ENCODE measurements at regions not wholly inside any gene's neighbourhood (a gene's known extent, or its start where the extent isn't known, plus 50 kb on each side); places are given as distances from the start of the nearest gene placed in this dataset.

DNA sequence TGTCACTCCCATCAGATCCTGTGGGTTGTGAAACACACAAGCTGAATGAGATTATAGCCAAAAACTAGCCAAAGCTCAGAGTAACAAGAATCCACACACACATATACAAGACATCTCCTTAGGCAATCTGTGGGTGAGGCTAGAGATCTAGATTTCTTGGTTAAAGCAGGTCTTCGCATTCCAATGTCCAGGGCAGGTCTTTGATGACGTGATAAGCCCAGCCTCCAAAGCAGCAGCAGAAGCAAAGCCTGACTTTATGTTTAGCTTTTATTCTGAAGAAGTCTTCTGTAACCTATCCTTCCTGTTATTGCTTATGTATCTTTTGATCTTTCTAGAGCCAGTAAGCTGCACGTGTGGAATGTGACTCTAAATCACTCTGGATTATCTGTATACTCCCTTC is 199.1 kb upstream of the SLC30A5 start:
- no peak for DNase-seq
- TF ChIP-seq GATA1 (IDR thresholded peaks at IDR 0.05; ENCODE audit: low read depth, low read length) (no peak), POLR2A (IDR thresholded peaks at IDR 0.05; ENCODE audit: low read length) (no peak)

DNA sequence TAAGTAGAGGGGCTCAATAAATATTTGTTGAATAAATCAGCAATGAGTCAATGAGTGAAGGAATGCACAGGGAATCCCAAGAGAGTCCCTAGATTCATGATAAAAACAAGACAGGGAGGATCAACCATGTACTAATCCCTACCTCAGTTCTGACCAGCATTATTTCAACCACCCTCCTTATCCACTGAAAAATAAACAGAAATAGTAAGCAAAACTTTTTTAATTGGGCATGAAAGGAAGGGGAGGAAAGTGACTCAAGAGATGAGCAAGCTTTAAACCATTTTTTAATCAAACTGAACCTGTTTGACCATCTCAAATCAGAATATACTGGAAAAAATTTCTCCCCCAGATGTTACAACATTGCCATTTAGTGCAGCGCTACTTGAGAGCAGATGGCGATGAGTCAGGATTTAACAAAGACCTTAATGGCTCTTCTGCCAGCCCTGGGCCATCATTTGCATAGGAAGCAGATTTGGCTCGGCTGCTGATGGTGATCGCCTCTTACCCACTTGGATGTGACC is 194.8 kb upstream of the SLC30A5 start:
- no peak for DNase-seq
- TF ChIP-seq POLR2A (IDR thresholded peaks at IDR 0.05; ENCODE audit: low read length), result no peak
- TF ChIP-seq GATA1 (IDR thresholded peaks at IDR 0.05; ENCODE audit: low read depth, low read length), result no peak

DNA sequence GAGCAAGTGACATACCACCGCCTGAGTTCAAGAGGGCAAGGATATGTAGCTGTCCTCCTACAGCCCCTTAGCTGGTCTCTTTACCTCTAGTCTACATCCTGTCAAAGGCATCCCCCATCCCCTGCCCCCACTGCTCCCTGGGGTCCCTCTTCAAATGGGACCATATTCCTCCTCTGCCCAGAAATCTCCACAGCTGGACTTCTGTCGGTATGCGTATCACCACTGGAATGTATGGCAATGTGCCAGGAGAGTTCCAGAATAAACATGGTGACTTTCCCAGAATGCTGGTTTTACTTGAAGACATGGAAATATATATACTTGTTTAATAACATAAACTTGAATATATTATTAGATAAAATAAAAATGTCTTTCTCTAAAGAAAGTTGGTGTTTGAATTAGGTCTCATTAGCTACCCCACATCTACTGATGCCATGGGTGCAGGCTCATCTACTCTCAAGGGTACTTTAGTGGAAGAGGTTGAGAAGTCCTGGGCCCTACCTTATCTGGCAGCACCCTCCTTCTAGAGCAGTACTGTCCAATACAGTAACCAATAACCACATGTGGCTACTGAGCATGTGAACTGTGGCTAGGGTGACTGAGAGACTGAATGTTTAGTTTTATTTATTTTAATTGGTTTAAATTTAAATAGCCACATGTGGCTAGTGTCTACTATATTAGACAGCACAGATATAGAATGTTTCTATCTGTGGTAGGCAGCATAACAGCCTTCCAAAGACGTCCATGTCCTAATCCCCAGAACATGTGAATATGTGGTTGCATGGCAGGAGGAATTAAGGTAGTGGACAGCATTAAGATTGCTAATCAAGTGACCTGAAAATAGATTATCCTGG is 181.7 kb upstream of the SLC30A5 start:
- TF ChIP-seq GATA1 (IDR thresholded peaks at IDR 0.05; ENCODE audit: low read depth, low read length) (no peak), POLR2A (IDR thresholded peaks at IDR 0.05; ENCODE audit: low read length) (no peak)
- DNase-seq, result no peak

DNA sequence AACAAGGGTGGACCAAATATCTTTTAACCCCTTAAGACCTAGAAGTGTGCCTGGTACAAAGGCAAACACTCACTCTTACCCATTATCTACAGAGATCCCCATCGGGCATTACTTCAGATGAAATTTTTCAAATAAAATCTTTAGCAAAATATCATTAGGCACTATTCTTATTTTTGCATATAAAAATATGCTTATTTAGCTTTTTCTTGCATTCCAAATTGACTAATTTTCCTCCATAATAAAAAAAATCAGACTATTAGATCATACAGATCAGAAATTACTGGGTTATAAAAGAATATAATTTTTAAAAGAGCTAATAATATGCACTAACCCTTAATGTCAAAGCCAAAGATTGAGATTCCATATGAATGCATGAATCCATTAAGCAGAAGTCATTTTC is 178.7 kb upstream of the SLC30A5 start:
- no peak for TF ChIP-seq POLR2A (IDR thresholded peaks at IDR 0.05; ENCODE audit: low read length)
- TF ChIP-seq GATA1 (IDR thresholded peaks at IDR 0.05; ENCODE audit: low read depth, low read length), result no peak

DNA sequence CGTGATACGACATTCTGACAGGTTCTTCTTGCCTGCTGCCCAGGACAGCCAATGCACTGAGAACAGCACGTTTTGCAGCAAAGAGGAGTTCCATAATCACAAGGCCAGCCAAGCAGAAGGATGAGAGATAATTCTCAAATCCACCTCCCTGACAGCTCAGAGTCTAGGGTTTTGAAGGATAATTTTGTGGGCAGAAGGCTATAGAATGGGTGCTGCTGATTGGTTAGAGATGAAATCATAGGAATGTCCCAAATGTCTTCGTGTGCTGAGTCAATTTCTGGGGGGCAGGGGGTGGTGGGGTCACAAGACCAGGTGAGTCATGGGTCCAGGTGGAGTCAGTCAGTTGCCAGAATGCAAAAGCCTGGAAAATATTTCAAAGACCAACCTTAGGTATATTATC is 175.5 kb upstream of the SLC30A5 start:
- DNase-seq, result no peak
- TF ChIP-seq POLR2A (IDR thresholded peaks at IDR 0.05; ENCODE audit: low read length) (no peak), GATA1 (IDR thresholded peaks at IDR 0.05; ENCODE audit: low read depth, low read length) (no peak)

More for the DNA sequence above, 178.7 kb upstream of the SLC30A5 start:
- DNase-seq, result no peak

DNA sequence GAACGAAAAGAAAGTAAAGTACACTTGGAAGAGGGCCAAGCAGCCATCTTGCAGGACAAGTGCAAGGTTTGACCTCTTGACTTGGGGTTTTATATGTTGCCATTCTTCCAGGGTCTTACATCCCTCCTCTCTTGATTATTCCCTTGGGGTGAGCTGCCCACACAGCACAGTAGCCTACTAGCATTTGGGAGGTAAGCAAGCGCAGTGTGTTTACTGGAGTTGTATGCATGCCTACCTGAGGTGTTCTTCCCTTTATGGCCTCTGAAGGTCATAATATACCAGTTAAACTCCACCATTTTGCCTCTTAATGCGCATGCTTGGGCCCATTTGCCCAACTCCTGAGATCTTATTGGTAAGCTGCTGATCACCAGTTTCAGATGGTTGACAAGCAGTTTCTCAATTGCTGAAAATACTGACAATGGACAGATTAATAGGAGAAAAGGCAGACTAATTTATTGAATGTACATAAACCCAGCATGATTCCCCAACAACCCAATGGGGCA is 173.8 kb upstream of the SLC30A5 start:
- no peak for TF ChIP-seq POLR2A (IDR thresholded peaks at IDR 0.05; ENCODE audit: low read length)
- TF ChIP-seq GATA1 (IDR thresholded peaks at IDR 0.05; ENCODE audit: low read depth, low read length), result no peak
- no peak for DNase-seq

DNA sequence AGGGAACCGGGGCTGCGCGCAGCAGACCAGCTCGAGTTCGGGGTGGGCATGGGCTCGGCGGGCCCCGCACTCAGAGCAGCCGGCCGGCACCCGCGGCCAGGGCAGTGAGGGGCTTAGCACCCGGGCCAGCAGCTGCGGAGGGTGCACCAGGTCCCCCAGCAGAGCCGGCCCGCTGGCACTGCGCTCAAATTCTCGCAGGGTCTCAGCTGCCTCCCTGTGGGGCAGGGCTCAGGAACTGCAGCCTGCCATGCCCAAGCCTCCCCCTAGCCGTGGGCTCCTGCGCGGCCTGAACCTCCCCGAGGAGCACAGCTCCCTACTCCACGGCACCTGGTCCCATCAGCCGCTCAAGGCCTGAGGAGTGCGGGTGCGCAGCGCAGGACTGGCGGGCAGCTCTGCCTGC is 172.9 kb upstream of the SLC30A5 start:
- no peak for TF ChIP-seq GATA1 (IDR thresholded peaks at IDR 0.05; ENCODE audit: low read depth, low read length)
- TF ChIP-seq POLR2A (IDR thresholded peaks at IDR 0.05; ENCODE audit: low read length), result no peak
- DNase-seq, result no peak

DNA sequence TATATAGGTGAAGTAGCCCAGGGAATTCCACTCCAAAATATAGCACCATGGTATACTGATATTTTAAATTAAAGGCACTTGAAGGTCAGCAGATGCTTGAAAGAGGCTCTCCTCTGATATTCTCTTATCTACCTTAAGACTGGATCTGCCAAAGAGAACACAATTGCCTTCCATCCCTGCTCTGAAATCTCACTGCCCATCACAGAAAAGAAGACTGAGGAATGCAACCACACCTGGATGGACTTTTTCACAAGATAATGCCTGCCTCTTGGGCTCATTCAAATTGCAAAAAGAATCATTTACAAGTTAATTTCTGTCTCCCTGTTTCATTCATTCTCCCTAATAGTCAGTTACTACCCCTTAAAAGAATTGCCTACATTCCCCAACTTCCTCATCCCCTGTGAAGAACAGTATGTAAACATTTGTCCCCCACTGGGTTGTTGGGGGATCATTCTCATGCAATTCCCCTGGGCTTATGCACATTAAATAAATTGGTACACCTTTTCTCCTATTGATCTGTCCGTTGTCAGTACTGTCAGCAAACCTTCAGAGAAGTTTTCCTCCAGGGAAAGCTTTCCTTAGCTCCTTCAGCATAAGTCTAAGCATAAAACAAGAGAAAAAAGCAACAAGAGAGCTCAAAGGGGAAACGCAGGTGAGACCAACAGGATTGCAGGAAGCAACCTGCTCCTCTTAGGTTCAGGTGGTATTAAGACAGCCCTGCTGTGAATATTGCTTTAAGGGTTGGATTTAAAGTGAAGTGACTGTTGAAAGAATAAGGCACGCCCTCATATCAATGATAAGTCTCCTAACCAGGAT is 171.4 kb upstream of the SLC30A5 start:
- TF ChIP-seq GATA1 (IDR thresholded peaks at IDR 0.05; ENCODE audit: low read depth, low read length), result no peak
- no peak for TF ChIP-seq POLR2A (IDR thresholded peaks at IDR 0.05; ENCODE audit: low read length)
- DNase-seq, result no peak

DNA sequence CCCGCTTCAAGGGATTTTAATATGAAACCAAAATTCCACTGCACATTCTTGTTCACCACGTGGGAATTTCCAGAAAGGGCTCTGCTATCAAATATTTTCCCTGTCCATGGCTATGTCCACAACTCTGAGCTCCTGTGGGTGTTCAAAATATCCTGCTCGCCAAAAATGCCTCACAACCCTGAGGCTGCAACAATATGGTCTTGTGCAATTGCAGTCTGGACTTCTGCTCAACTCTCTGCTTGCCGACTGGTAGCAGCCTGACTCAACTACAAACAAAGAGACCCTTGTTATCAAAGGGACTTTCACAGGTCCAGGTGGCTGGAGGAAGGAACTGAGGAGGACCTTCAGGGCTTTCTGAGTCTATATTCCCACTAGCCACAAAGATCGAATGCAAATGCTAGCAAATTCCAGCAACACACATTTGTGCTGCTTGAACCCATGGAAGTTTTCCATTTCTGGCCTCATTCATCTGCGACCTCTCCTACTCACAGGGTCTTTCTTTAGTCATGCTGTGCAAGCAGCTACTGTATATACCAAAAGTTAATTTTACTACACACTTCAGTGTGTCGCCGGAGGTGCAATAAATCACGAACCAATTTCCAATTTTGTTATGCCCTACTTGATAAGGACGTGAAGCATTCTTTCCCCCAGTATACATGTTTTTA is 169.2 kb upstream of the SLC30A5 start:
- DNase-seq, result no peak
- TF ChIP-seq POLR2A (IDR thresholded peaks at IDR 0.05; ENCODE audit: low read length), result no peak
- TF ChIP-seq GATA1 (IDR thresholded peaks at IDR 0.05; ENCODE audit: low read depth, low read length), result no peak

DNA sequence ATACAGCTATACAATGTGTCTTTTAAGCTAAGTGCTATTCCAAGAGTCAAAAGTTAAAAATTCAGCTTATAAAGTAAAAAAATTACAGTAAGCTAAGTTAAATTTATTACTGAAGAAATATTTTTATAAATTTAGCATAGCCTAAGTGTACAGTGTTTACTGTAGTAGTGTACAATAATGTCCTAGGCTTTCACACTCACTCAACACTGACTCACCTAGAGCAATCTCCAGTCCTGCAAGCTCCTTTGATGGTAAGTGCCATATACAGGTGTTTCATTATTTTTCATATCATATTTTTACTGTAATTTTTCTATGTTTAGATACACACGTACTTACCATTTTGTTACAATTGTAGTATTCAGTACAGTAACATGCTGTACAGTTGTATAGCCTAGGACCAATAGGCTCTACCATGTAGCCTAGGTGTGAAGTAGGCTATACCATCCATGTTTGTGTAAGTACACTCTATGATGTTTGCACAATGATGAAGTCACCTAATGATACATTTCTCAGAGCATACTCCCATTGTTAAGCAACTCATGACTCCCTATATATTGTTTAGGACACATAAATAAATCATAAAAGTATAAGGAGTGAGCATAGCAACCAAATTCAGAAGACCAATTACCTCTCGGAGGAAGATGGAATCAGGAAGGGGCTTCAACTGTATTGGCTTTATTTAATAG is 165.1 kb upstream of the SLC30A5 start:
- no peak for TF ChIP-seq POLR2A (IDR thresholded peaks at IDR 0.05; ENCODE audit: low read length)
- TF ChIP-seq GATA1 (IDR thresholded peaks at IDR 0.05; ENCODE audit: low read depth, low read length), result no peak
- no peak for DNase-seq

DNA sequence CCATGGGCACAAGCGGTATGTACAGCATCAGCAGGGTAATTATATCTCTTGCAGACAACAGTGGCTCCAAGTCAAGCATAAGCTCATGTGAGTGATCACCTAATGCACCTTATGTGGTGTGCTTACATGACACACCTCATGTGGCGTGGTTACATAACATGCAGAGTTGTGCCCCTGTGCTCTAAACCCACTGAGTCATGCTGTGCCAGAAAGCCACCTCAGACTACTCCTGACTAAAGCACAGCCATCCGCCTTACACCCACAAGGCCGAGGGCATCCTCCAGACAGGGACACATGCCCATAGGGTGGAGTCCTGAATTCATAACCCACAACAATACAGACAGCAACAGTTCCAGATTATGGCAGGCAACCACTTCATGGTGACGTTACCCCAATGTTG is 163.7 kb upstream of the SLC30A5 start:
- DNase-seq, result no peak
- TF ChIP-seq POLR2A (IDR thresholded peaks at IDR 0.05; ENCODE audit: low read length), result no peak
- no peak for TF ChIP-seq GATA1 (IDR thresholded peaks at IDR 0.05; ENCODE audit: low read depth, low read length)

DNA sequence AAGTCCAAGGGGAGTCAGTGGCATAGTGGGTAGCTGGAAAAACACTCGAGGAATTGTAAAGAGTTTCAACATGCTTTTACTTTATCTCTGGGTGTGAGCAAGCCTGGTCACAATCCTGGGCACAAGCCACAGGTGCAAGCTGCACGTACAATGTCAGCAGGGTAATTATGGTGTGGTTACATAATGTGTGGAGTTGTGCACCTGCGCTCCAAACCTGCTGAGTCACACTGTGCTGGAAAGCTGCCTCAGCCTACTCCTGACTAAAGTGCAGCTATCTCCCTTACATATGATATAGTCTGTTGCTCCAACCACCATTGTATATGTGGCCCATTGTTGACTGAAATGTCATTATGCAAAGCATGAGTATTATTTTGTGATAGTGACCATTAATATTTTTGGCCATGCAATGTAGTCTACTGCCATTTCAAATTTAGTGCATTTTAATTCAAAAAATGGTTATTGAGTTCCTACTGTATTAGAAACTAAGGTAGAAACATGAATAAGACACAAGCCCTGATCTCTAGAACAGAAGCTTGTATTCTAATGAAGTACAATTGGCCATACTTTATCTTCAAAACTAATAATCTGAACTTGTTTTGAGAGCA is 160.9 kb upstream of the SLC30A5 start:
- TF ChIP-seq GATA1 (IDR thresholded peaks at IDR 0.05; ENCODE audit: low read depth, low read length) (no peak), POLR2A (IDR thresholded peaks at IDR 0.05; ENCODE audit: low read length) (no peak)
- peak; percentile 56 to 60 for DNase-seq

DNA sequence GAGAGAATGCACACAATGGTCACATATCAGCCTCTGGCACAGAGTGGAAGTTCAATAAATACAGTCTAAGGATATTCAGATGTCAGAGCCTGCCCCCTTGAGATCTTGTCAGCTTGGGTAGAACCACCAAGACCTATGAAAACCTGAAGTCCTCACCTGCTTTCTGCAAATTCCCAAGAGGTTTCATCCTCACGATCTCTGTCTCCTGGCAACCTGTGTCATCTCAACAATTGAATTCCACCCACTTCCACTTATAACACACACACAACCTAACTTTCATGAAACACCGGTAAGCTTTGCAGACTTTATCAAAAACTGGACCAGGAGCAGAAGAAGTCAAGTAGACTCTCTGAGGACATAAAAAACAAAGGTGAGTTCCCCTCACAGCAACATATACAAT is 151.6 kb upstream of the SLC30A5 start:
- no peak for DNase-seq
- TF ChIP-seq POLR2A (IDR thresholded peaks at IDR 0.05; ENCODE audit: low read length), result no peak
- no peak for TF ChIP-seq GATA1 (IDR thresholded peaks at IDR 0.05; ENCODE audit: low read depth, low read length)
